DOHH2 (cell line): ENCODE measurements at regions not wholly inside any gene's neighbourhood (a gene's known extent, or its start where the extent isn't known, plus 50 kb on each side); places are given as distances from the start of the nearest gene placed in this dataset.

ENCODE experiments used
- EZH2phosphoT487 ChIP-seq: fragments of 200-600 bp; sonication (generic); IDR thresholded peaks from 2 replicates; pipeline ENCODE4 v1.6.1; 2017; ENCODE audit warnings: borderline replicate concordance, mild to moderate bottlenecking, antibody characterized with exemption, low read length, moderate library complexity, mixed read lengths
- TF ChIP-seq, protein P1 (sequence below): fragments of 200-600 bp; sonication (generic); IDR thresholded peaks from one replicate; pipeline ENCODE4 v1.5.1; 2014; ENCODE audit warnings: antibody characterized with exemption, mild to moderate bottlenecking, low read depth, low read length; ENCODE audit not compliant: poor library complexity, severe bottlenecking

- TF ChIP-seq, protein P1, sequence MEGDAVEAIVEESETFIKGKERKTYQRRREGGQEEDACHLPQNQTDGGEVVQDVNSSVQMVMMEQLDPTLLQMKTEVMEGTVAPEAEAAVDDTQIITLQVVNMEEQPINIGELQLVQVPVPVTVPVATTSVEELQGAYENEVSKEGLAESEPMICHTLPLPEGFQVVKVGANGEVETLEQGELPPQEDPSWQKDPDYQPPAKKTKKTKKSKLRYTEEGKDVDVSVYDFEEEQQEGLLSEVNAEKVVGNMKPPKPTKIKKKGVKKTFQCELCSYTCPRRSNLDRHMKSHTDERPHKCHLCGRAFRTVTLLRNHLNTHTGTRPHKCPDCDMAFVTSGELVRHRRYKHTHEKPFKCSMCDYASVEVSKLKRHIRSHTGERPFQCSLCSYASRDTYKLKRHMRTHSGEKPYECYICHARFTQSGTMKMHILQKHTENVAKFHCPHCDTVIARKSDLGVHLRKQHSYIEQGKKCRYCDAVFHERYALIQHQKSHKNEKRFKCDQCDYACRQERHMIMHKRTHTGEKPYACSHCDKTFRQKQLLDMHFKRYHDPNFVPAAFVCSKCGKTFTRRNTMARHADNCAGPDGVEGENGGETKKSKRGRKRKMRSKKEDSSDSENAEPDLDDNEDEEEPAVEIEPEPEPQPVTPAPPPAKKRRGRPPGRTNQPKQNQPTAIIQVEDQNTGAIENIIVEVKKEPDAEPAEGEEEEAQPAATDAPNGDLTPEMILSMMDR = no peak
- TF ChIP-seq EZH2phosphoT487 = no peak
These were observed 689.7 kb downstream of the BCL11B start for GRCh38 chr14:98582276-98582675.
